Activated B cell treated with CpG ODN at 0.5 μM for 24 hours (primary cell): ENCODE measurements at regions not wholly inside any gene's neighbourhood (a gene's known extent, or its start where the extent isn't known, plus 50 kb on each side); places are given as distances from the start of the nearest gene placed in this dataset.

Source experiments
- ATAC-seq: fragments of 200-7000 bp; cut with Tn5 transposase; one replicate; pipeline ENCODE4 v1.10.0; 2021; ENCODE audit warnings: low read depth, mild to moderate bottlenecking, moderate library complexity
- CTCF ChIA-PET: fragments of 350-600 bp; sonication (Branson Sonifier 250); formaldehyde crosslinking; loops from one replicate; lab custom pipeline; 2021; ENCODE audit warnings: antibody characterized with exemption; lab: Charles Lee
- POLR2A ChIA-PET: fragments of 350-600 bp; sonication (Branson Sonifier 250); formaldehyde crosslinking; loops from one replicate; lab custom pipeline; 2021; ENCODE audit warnings: antibody characterized with exemption; lab: Charles Lee
- DNase-seq: peaks from one replicate; pipeline ENCODE4 v3.0.0; 2022
- H3K27ac Mint-ChIP-seq: one replicate; pipeline ENCODE4 v1.8.0; 2020; ENCODE audit warnings: mixed read lengths
- H3K27me3 Mint-ChIP-seq: one replicate; pipeline ENCODE4 v1.8.0; 2021; ENCODE audit warnings: mixed read lengths
- H3K36me3 Mint-ChIP-seq: one replicate; pipeline ENCODE4 v1.8.0; 2021; ENCODE audit warnings: low read depth, mixed read lengths
- H3K4me1 Mint-ChIP-seq: one replicate; pipeline ENCODE4 v1.8.0; 2021; ENCODE audit warnings: mixed read lengths
- H3K4me3 Mint-ChIP-seq: one replicate; pipeline ENCODE4 v1.8.0; 2020; ENCODE audit warnings: mild to moderate bottlenecking, mixed read lengths
- H3K9me3 Mint-ChIP-seq: one replicate; pipeline ENCODE4 v1.8.0; 2020; ENCODE audit warnings: mixed read lengths
- intact Hi-C: fragments of 100-400 bp; cut with micrococcal nuclease; formaldehyde crosslinking; loops from one replicate; pipeline ENCODE4 v1.15.1; 2024
- TF ChIP-seq, protein P1 (sequence below): fragments of 200-600 bp; IDR thresholded peaks from one replicate; pipeline ENCODE4 v1.8.0; 2022; ENCODE audit warnings: antibody characterized with exemption, mild to moderate bottlenecking

DNA sequence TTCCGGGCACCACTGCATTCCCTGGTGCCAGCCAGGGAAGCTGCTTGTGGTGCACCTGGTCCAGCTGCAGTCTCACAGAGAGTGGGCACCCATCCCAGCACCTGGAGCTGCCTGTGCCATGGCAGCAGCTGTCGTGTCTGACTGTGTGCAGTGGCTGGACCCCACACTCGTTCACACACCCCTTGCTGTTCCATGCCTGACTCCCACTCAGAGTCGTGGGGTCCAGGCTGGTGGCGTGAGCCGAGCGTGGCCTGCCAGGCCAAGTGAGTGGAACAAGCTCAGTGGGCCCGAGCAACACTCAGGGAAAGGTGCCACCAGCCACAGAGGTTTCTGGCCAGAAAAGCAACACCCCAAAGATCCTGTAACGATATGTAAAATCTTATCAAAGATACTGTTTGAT lies 97.2 kb upstream of the KCNK1 start:
- intact Hi-C loops, result no loop called here

DNA sequence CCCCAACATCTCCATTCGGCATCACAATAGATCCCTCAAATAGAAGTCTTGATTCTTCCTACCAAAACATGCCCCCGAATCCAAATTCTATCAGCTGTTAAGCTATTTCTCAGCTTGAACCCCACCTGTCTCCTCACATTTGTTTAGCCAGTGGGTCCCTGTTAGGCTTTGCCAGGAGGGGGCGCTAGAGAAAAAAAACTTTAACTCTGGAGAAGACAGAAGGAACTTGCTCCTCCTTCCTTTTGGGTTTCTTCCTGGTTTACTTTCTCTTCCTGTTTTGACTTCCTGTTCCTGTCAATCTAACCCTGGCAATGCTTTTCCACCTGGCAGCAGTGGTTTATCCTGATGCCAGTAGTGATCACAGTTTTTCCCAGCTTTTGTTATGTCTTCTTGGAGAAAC lies 95.6 kb upstream of the KCNK1 start:
- ATAC-seq, result no peak

More for the DNA sequence above, 97.2 kb upstream of the KCNK1 start:
- H3K36me3 Mint-ChIP-seq, result no peaks in the 10 kb centered on the region
- POLR2A ChIA-PET, result no interaction called here
- H3K27ac Mint-ChIP-seq, result no peak overlapping the region
- CTCF ChIA-PET, result no interaction called here
- H3K27me3 Mint-ChIP-seq, result peaks cover 4% of the 10 kb centered on the region
- DNase-seq (no peak), ATAC-seq (no peak)
- H3K4me3 Mint-ChIP-seq, result no peak overlapping the region
- TF ChIP-seq, protein P1, sequence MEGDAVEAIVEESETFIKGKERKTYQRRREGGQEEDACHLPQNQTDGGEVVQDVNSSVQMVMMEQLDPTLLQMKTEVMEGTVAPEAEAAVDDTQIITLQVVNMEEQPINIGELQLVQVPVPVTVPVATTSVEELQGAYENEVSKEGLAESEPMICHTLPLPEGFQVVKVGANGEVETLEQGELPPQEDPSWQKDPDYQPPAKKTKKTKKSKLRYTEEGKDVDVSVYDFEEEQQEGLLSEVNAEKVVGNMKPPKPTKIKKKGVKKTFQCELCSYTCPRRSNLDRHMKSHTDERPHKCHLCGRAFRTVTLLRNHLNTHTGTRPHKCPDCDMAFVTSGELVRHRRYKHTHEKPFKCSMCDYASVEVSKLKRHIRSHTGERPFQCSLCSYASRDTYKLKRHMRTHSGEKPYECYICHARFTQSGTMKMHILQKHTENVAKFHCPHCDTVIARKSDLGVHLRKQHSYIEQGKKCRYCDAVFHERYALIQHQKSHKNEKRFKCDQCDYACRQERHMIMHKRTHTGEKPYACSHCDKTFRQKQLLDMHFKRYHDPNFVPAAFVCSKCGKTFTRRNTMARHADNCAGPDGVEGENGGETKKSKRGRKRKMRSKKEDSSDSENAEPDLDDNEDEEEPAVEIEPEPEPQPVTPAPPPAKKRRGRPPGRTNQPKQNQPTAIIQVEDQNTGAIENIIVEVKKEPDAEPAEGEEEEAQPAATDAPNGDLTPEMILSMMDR, result no peak
- no peaks in the 10 kb centered on the region for H3K4me1 Mint-ChIP-seq
- peaks cover 5% of the 10 kb centered on the region for H3K9me3 Mint-ChIP-seq

DNA sequence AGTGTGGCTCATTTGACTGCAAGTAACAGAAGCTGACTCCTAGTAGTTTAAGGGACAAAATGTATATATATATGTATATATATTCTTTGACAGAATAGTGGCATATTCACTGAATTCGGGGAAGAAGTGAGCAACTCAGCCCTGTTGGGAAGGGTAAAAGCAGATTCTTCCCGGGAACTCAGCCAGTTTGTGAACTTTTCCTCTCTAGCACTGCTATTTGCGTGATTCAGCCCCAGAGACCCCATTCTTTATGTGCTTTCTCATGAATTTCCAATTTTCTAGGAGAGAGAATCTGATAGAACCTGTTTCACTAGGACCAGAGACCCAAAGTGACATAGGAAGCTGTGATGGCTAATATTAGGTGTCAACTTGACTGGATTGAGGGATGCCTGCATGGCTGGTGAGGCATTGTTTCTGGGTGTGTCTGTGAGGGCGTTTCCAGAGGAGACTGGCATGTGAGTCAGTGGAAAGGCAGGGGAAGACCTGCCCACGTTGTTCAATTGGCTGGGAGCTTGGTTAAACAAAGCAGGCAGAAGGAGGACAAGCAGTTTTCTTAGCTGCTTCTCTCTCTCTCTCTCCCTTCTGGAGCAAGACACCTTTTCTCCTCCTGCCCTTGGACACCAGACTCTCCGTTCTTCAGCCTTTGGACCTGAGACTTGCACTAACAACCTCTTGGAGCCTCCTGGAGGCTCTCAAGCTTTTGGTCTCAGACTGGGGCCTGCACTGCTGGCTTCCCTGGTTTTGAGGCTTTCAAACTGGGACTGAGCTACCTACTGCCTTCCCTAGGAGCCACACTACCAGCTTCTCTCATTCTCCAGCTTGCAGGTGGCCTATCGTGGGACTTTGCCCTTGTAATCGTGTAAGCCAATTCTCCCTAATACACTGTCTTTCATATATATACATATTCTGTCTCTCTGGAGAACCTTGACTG lies 93.4 kb upstream of the KCNK1 start:
- H3K36me3 Mint-ChIP-seq, result no peaks in the 10 kb centered on the region
- H3K27me3 Mint-ChIP-seq, result no peaks in the 10 kb centered on the region

More for the DNA sequence above, 95.6 kb upstream of the KCNK1 start:
- Mint-ChIP-seq H3K9me3 (peaks cover 5% of the 10 kb centered on the region), H3K4me1 (no peaks in the 10 kb centered on the region), H3K36me3 (no peaks in the 10 kb centered on the region), H3K4me3 (no peak overlapping the region), H3K27me3 (peaks cover 4% of the 10 kb centered on the region), H3K27ac (no peak overlapping the region)
- ChIA-PET POLR2A (no interaction called here), CTCF (no interaction called here)
- intact Hi-C loops, result no loop called here
- DNase-seq, result no peak
- TF ChIP-seq, protein P1, result no peak

DNA sequence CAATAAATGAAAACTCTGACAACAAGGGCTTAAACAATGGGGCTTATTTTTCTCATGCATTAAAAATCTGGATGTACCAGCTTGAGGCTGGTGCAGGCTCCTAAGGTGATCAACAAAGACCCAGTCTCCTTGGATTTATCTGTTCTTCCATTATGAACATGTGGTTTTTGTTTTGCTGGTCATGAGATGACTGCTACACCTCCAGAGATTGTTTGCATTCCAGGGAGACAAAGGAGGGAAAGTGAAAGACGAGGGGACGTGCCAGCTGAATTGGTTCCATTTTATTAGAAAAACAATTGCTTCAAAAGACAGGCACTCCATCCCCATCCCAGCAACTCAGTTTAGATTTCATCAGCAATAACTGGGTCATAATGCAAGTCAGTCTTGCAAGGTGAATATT lies 90.9 kb upstream of the KCNK1 start:
- DNase-seq (no peak), ATAC-seq (no peak)
- ChIA-PET CTCF (no interaction called here), POLR2A (no interaction called here)
- Mint-ChIP-seq H3K27me3 (no peaks in the 10 kb centered on the region), H3K4me3 (no peak overlapping the region), H3K27ac (no peak overlapping the region), H3K9me3 (peaks cover 5% of the 10 kb centered on the region), H3K4me1 (no peaks in the 10 kb centered on the region), H3K36me3 (no peaks in the 10 kb centered on the region)
- intact Hi-C loops, result no loop called here
- TF ChIP-seq, protein P1, result no peak

More for the DNA sequence above, 93.4 kb upstream of the KCNK1 start:
- intact Hi-C loops, result no loop called here
- H3K4me3 Mint-ChIP-seq, result no peak overlapping the region
- no peak for ATAC-seq
- ChIA-PET CTCF (no interaction called here), POLR2A (no interaction called here)
- TF ChIP-seq, protein P1, result no peak
- DNase-seq, result no peak
- no peaks in the 10 kb centered on the region for H3K4me1 Mint-ChIP-seq
- no peak overlapping the region for H3K27ac Mint-ChIP-seq
- peaks cover 5% of the 10 kb centered on the region for H3K9me3 Mint-ChIP-seq

DNA sequence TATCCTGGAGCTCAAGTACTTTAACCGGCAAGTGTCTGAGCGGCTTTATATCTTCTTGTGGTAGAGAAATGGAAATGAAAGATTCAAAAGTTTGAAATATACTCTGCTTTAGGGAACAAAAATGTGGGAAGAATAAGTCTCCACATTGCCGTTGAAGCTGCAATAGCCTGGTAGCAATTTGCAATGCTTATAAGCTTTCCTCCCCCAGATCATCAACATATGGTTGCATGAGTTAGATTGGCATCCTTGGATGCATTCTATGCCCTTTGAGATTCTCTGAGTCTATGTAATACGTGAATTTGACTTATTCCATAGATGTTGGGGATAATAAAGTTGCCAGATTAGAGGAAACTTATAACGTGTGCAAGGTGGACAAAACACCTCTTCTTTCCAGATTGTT lies 86.1 kb upstream of the KCNK1 start:
- TF ChIP-seq, protein P1, result no peak
- Mint-ChIP-seq H3K27ac (no peak overlapping the region), H3K4me3 (no peak overlapping the region), H3K9me3 (peaks cover 6% of the 10 kb centered on the region), H3K27me3 (no peaks in the 10 kb centered on the region), H3K4me1 (no peaks in the 10 kb centered on the region), H3K36me3 (no peaks in the 10 kb centered on the region)
- no peak for DNase-seq
- CTCF ChIA-PET, result no interaction called here
- POLR2A ChIA-PET, result no interaction called here
- intact Hi-C loops, result no loop called here
- ATAC-seq, result no peak
